ENCODE measurements at regions not wholly inside any gene's neighbourhood (a gene's known extent, or its start where the extent isn't known, plus 50 kb on each side); places are given as distances from the start of the nearest gene placed in this dataset.

- 39% methylated on average over 4 of the region's 5 CpGs for WGBS
- Histone ChIP-seq H3K9me3 (ENCODE audit: control insufficient read depth, low read length) (no peaks in the 10 kb centered on the region), H3K79me1 (replicated peaks; ENCODE audit: low read length, poor library complexity, severe bottlenecking) (no peaks in the 10 kb centered on the region), H3K36me3 (ENCODE audit: control insufficient read depth in 1 of 2, insufficient read depth in 2 of 2, low read depth in 1 of 2, low read length in 2 of 2) (no peaks in the 10 kb centered on the region), H3K14ac (ENCODE audit: low read length in 2 of 2) (no peak overlapping the region), H2BK120ac (ENCODE audit: low read depth, low read length) (no peak overlapping the region), H4K91ac (ENCODE audit: low read length) (no peak overlapping the region), H2BK12ac (ENCODE audit: low read length in 2 of 2) (no peak overlapping the region), H3K4me1 (ENCODE audit: control insufficient read depth, insufficient read depth, low read depth, low read length) (no peaks in the 10 kb centered on the region), H3K27ac (ENCODE audit: low read length, poor library complexity, severe bottlenecking) (no peak overlapping the region), H3K27me3 (ENCODE audit: control insufficient read depth in 1 of 2, insufficient read depth in 1 of 2, low read length in 2 of 2) (no peaks in the 10 kb centered on the region), H4K8ac (ENCODE audit: low read length) (no peak overlapping the region), H3K9ac (ENCODE audit: low read length) (no peak overlapping the region), H2BK5ac (ENCODE audit: low read depth, low read length, poor library complexity, severe bottlenecking) (no peak overlapping the region), H3K23ac (ENCODE audit: low read length in 2 of 2) (no peak overlapping the region), H2AK5ac (ENCODE audit: low read length, severe bottlenecking) (no peak overlapping the region), H3K4ac (ENCODE audit: low read depth in 1 of 2, low read length in 2 of 2) (no peak overlapping the region), H3K4me2 (ENCODE audit: low read length, poor library complexity, severe bottlenecking) (no peak overlapping the region), H3K4me3 (ENCODE audit: insufficient read depth in 1 of 2, low read depth in 1 of 2, low read length in 2 of 2) (no peak overlapping the region), H2AFZ (ENCODE audit: low read depth, low read length) (no peak overlapping the region), H2BK15ac (ENCODE audit: low read depth, poor library complexity, severe bottlenecking) (no peak overlapping the region), H3K18ac (ENCODE audit: low read depth in 1 of 2, low read length in 2 of 2) (no peak overlapping the region)
- no peak for DNase-seq
Observed at GRCh38 chr13:38415233-38415632, 65.6 kb downstream of the UFM1 start.

DNA sequence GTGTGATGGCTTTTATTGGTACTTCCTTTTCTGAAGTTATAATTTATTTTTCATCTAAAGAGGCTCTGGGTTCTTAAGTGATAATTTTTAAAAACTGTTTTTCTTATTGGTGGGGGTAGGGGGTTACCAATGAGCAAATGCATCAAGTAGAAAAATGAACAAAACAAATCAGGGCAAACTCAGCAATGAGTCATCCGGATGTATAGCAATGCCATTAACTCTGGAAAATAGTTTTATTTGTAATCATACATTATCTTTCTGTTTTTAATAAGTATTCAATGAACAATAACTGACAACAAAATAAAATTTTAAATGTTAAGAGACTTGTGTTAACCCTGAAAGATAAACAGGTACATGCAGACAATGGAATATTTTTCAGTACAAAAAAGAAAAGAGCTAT lies 67.6 kb downstream of the UFM1 start:
- no peaks in the 10 kb centered on the region for H3K27me3 ChIP-seq (ENCODE audit: control insufficient read depth in 1 of 2, insufficient read depth in 1 of 2, low read length in 2 of 2)
- no peak overlapping the region for H2BK120ac ChIP-seq (ENCODE audit: low read depth, low read length)
- H3K9me3 ChIP-seq (ENCODE audit: control insufficient read depth, low read length): no peaks in the 10 kb centered on the region
- no peak overlapping the region for H3K9ac ChIP-seq (ENCODE audit: low read length)
- no peak for DNase-seq
- no peak overlapping the region for H3K4me2 ChIP-seq (ENCODE audit: low read length, poor library complexity, severe bottlenecking)
- no peaks in the 10 kb centered on the region for H3K79me1 ChIP-seq (replicated peaks; ENCODE audit: low read length, poor library complexity, severe bottlenecking)
- no peak overlapping the region for H3K14ac ChIP-seq (ENCODE audit: low read length in 2 of 2)
- no peak overlapping the region for H4K8ac ChIP-seq (ENCODE audit: low read length)
- no peak overlapping the region for H2BK15ac ChIP-seq (ENCODE audit: low read depth, poor library complexity, severe bottlenecking)
- H3K23ac ChIP-seq (ENCODE audit: low read length in 2 of 2): no peak overlapping the region
- no peak overlapping the region for H3K4ac ChIP-seq (ENCODE audit: low read depth in 1 of 2, low read length in 2 of 2)
- H3K36me3 ChIP-seq (ENCODE audit: control insufficient read depth in 1 of 2, insufficient read depth in 2 of 2, low read depth in 1 of 2, low read length in 2 of 2): no peaks in the 10 kb centered on the region
- H3K18ac ChIP-seq (ENCODE audit: low read depth in 1 of 2, low read length in 2 of 2): no peak overlapping the region
- H2BK12ac ChIP-seq (ENCODE audit: low read length in 2 of 2): no peak overlapping the region
- H4K91ac ChIP-seq (ENCODE audit: low read length): no peak overlapping the region
- H3K4me3 ChIP-seq (ENCODE audit: insufficient read depth in 1 of 2, low read depth in 1 of 2, low read length in 2 of 2): no peak overlapping the region
- no peak overlapping the region for H2AK5ac ChIP-seq (ENCODE audit: low read length, severe bottlenecking)
- no peak overlapping the region for H2BK5ac ChIP-seq (ENCODE audit: low read depth, low read length, poor library complexity, severe bottlenecking)
- no peak overlapping the region for H2AFZ ChIP-seq (ENCODE audit: low read depth, low read length)
- no CpG with 5 or more reads among the region's 1 CpG for WGBS
- no peak overlapping the region for H3K27ac ChIP-seq (ENCODE audit: low read length, poor library complexity, severe bottlenecking)
- no peaks in the 10 kb centered on the region for H3K4me1 ChIP-seq (ENCODE audit: control insufficient read depth, insufficient read depth, low read depth, low read length)

GRCh38 chr13:38417727-38418126 lies 68.1 kb downstream of the UFM1 start:
- Histone ChIP-seq H2AFZ (ENCODE audit: low read depth, low read length) (no peak overlapping the region), H3K27me3 (ENCODE audit: control insufficient read depth in 1 of 2, insufficient read depth in 1 of 2, low read length in 2 of 2) (no peaks in the 10 kb centered on the region)

DNA sequence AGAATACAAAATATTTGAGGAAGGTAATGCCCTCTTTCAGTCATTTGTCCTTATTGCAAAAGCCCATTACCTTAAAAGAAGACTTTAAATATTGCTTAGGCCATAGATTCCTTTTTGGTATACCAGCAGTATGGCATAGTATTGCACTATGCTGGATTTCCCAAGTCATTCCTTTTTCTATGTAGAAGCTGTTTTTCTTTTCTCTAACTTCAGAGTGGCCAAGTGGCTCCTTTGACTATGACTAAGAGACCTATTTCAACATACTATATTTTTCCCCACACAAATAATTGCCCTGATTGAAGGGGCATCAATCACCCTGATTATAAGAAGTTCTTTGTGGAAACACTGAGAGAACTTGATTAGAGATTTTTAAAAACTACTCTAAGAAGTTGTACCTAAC lies 68.6 kb downstream of the UFM1 start:
- Histone ChIP-seq H3K14ac (ENCODE audit: low read length in 2 of 2) (no peak overlapping the region), H2BK5ac (ENCODE audit: low read depth, low read length, poor library complexity, severe bottlenecking) (no peak overlapping the region), H3K79me1 (replicated peaks; ENCODE audit: low read length, poor library complexity, severe bottlenecking) (no peaks in the 10 kb centered on the region), H3K4me2 (ENCODE audit: low read length, poor library complexity, severe bottlenecking) (no peak overlapping the region), H3K4ac (ENCODE audit: low read depth in 1 of 2, low read length in 2 of 2) (no peak overlapping the region), H3K36me3 (ENCODE audit: control insufficient read depth in 1 of 2, insufficient read depth in 2 of 2, low read depth in 1 of 2, low read length in 2 of 2) (no peaks in the 10 kb centered on the region), H3K9me3 (ENCODE audit: control insufficient read depth, low read length) (no peaks in the 10 kb centered on the region), H2BK120ac (ENCODE audit: low read depth, low read length) (no peak overlapping the region), H3K9ac (ENCODE audit: low read length) (no peak overlapping the region), H3K27ac (ENCODE audit: low read length, poor library complexity, severe bottlenecking) (no peak overlapping the region), H3K4me1 (ENCODE audit: control insufficient read depth, insufficient read depth, low read depth, low read length) (no peaks in the 10 kb centered on the region), H3K23ac (ENCODE audit: low read length in 2 of 2) (no peak overlapping the region), H2AFZ (ENCODE audit: low read depth, low read length) (no peak overlapping the region), H2BK12ac (ENCODE audit: low read length in 2 of 2) (no peak overlapping the region), H3K18ac (ENCODE audit: low read depth in 1 of 2, low read length in 2 of 2) (no peak overlapping the region), H4K8ac (ENCODE audit: low read length) (no peak overlapping the region), H2BK15ac (ENCODE audit: low read depth, poor library complexity, severe bottlenecking) (no peak overlapping the region), H3K27me3 (ENCODE audit: control insufficient read depth in 1 of 2, insufficient read depth in 1 of 2, low read length in 2 of 2) (no peaks in the 10 kb centered on the region), H3K4me3 (ENCODE audit: insufficient read depth in 1 of 2, low read depth in 1 of 2, low read length in 2 of 2) (no peak overlapping the region), H2AK5ac (ENCODE audit: low read length, severe bottlenecking) (no peak overlapping the region), H4K91ac (ENCODE audit: low read length) (no peak overlapping the region)
- DNase-seq: no peak

More at GRCh38 chr13:38417727-38418126, 68.1 kb downstream of the UFM1 start:
- Histone ChIP-seq H4K91ac (ENCODE audit: low read length) (no peak overlapping the region), H3K27ac (ENCODE audit: low read length, poor library complexity, severe bottlenecking) (no peak overlapping the region), H3K18ac (ENCODE audit: low read depth in 1 of 2, low read length in 2 of 2) (no peak overlapping the region), H2BK12ac (ENCODE audit: low read length in 2 of 2) (no peak overlapping the region), H3K79me1 (replicated peaks; ENCODE audit: low read length, poor library complexity, severe bottlenecking) (no peaks in the 10 kb centered on the region), H3K9me3 (ENCODE audit: control insufficient read depth, low read length) (no peaks in the 10 kb centered on the region), H3K4me2 (ENCODE audit: low read length, poor library complexity, severe bottlenecking) (no peak overlapping the region), H2AK5ac (ENCODE audit: low read length, severe bottlenecking) (no peak overlapping the region), H2BK120ac (ENCODE audit: low read depth, low read length) (no peak overlapping the region), H2BK15ac (ENCODE audit: low read depth, poor library complexity, severe bottlenecking) (no peak overlapping the region), H4K8ac (ENCODE audit: low read length) (no peak overlapping the region), H3K4ac (ENCODE audit: low read depth in 1 of 2, low read length in 2 of 2) (no peak overlapping the region), H2BK5ac (ENCODE audit: low read depth, low read length, poor library complexity, severe bottlenecking) (no peak overlapping the region), H3K9ac (ENCODE audit: low read length) (no peak overlapping the region), H3K4me1 (ENCODE audit: control insufficient read depth, insufficient read depth, low read depth, low read length) (no peaks in the 10 kb centered on the region), H3K23ac (ENCODE audit: low read length in 2 of 2) (no peak overlapping the region), H3K36me3 (ENCODE audit: control insufficient read depth in 1 of 2, insufficient read depth in 2 of 2, low read depth in 1 of 2, low read length in 2 of 2) (no peaks in the 10 kb centered on the region), H3K4me3 (ENCODE audit: insufficient read depth in 1 of 2, low read depth in 1 of 2, low read length in 2 of 2) (no peak overlapping the region), H3K14ac (ENCODE audit: low read length in 2 of 2) (no peak overlapping the region)
- DNase-seq: no peak
- 100% methylated on average over 1 of the region's 2 CpGs for WGBS
